NT2/D1 (cell line): ENCODE measurements at regions not wholly inside any gene's neighbourhood (a gene's known extent, or its start where the extent isn't known, plus 50 kb on each side); places are given as distances from the start of the nearest gene placed in this dataset.

Experiments used
- YY1 ChIP-seq: IDR thresholded peaks from 2 replicates; pipeline ENCODE4 v1.6.1; 2011; ENCODE audit not compliant: insufficient read length, insufficient read depth
- ZNF274 ChIP-seq: IDR thresholded peaks from 2 replicates; pipeline ENCODE4 v1.6.1; 2011; ENCODE audit warnings: mild to moderate bottlenecking, low read depth, low read length

- no peak for TF ChIP-seq YY1
- TF ChIP-seq ZNF274, result no peak
These were observed 192.0 kb upstream of the HABP2 start for GRCh38 chr10:113360870-113361269.
